ENCODE measurements at regions not wholly inside any gene's neighbourhood (a gene's known extent, or its start where the extent isn't known, plus 50 kb on each side); places are given as distances from the start of the nearest gene placed in this dataset.

DNA sequence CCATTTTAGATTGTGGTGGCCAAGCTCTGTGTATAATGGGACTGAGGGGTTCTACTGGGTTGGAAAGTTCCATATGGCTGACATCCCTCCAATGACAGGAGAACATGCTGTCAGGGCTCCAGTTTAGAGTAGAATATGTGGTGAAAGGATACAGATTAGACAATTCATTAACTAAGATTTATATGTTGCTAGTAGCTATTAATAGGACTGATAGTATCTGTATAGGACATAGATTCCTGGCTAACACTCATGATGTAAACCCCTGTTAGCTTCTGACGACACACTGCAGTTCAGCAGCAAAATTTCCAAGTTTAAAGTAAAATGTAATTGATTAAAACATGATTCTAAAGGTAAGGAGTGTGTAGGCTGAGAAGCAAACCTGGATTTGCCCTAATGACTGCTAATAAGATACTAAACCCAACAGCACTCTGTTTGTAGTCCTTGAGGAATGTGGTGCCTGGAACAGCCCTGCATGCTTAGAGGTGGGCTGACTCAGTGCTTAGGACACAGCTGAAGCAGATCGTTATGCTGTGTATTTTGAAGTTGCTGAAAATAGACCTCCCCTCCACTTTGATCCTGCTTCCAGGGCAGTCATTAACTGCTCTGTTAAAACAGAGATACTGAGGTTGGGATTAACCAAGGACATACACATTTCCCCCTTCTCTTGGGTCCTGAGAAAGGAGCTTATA is 1129.6 kb downstream of the SORCS3 start:
- Histone ChIP-seq H3K4me3 (ENCODE audit: low read length) (no peak overlapping the region), H3K27me3 (ENCODE audit: control insufficient read depth, low read length) (no peaks in the 10 kb centered on the region), H3K9me2 (replicated peaks; ENCODE audit: control insufficient read depth, low read length) (no peaks in the 10 kb centered on the region), H3K36me3 (ENCODE audit: control insufficient read depth, low read length) (no peaks in the 10 kb centered on the region), H3K79me2 (ENCODE audit: control insufficient read depth, low read length) (no peaks in the 10 kb centered on the region), H3F3A (ENCODE audit: control insufficient read depth, insufficient read depth) (no peaks in the 10 kb centered on the region), H4K20me1 (ENCODE audit: control insufficient read depth, insufficient read depth, low read depth, low read length) (no peaks in the 10 kb centered on the region), H3K4me1 (ENCODE audit: control insufficient read depth, low read length) (no peaks in the 10 kb centered on the region), H3K4me2 (ENCODE audit: low read length) (no peak overlapping the region), H3K9me3 (ENCODE audit: control insufficient read depth, insufficient read depth, low read length) (no peaks in the 10 kb centered on the region), H3K27ac (ENCODE audit: low read depth, low read length) (no peak overlapping the region)
- TF ChIP-seq, protein P1, sequence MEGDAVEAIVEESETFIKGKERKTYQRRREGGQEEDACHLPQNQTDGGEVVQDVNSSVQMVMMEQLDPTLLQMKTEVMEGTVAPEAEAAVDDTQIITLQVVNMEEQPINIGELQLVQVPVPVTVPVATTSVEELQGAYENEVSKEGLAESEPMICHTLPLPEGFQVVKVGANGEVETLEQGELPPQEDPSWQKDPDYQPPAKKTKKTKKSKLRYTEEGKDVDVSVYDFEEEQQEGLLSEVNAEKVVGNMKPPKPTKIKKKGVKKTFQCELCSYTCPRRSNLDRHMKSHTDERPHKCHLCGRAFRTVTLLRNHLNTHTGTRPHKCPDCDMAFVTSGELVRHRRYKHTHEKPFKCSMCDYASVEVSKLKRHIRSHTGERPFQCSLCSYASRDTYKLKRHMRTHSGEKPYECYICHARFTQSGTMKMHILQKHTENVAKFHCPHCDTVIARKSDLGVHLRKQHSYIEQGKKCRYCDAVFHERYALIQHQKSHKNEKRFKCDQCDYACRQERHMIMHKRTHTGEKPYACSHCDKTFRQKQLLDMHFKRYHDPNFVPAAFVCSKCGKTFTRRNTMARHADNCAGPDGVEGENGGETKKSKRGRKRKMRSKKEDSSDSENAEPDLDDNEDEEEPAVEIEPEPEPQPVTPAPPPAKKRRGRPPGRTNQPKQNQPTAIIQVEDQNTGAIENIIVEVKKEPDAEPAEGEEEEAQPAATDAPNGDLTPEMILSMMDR (IDR thresholded peaks at IDR 0.05; ENCODE audit: low read depth, low read length, poor library complexity, severe bottlenecking): no peak
- no peak for TF ChIP-seq EZH2phosphoT487 (IDR thresholded peaks at IDR 0.05; ENCODE audit: borderline replicate concordance, low read length)

DNA sequence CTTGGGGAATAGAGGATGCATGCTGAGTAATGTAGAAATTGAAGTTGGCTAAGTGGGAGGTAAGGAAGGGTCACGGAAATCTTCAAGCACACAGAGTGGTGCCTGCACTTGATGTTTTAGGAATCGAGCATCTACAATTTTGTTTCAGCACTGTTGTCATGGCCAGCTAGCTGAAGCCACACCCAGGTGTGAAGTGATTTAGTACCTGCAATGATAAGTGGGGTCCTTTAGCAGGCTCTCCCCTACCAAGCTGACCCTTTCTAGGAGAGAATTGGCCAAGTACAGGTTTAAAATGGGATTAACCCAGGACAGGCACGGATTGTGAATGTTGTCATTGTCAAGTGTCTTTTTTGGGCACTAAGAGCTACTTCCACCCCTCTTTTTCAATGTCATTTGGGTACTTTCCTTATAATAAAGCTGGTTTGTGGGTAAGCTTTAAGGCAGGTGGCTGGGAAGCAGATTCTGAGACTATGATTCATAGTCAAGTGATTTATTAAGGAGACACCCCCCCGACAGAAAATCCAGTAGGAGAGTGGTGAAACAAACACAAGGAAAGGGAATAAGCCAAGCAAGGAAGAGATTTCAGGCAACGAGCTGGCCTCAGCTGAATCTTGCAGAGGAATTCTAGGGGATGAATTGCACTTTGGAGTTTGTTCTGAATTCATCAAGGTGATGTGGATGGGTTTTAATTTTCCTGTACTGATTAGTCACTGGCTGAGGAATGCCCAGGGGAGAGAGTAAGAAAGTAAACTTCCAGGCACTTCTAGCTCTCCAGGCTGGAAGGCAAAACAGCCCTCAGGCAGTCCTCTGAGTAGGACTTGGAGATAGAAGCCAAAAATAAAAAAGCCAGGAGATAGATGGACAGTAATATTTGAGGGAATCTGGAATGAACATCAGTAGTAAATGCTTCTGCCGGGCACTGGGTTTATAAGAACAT is 1128.4 kb downstream of the SORCS3 start:
- H3K27ac ChIP-seq (ENCODE audit: low read depth, low read length): no peak overlapping the region
- H3K79me2 ChIP-seq (ENCODE audit: control insufficient read depth, low read length): no peaks in the 10 kb centered on the region
- H3K9me2 ChIP-seq (replicated peaks; ENCODE audit: control insufficient read depth, low read length): no peaks in the 10 kb centered on the region
- H3K4me1 ChIP-seq (ENCODE audit: control insufficient read depth, low read length): no peaks in the 10 kb centered on the region
- no peaks in the 10 kb centered on the region for H3K36me3 ChIP-seq (ENCODE audit: control insufficient read depth, low read length)
- TF ChIP-seq, protein P1 (IDR thresholded peaks at IDR 0.05; ENCODE audit: low read depth, low read length, poor library complexity, severe bottlenecking): no peak
- TF ChIP-seq EZH2phosphoT487 (IDR thresholded peaks at IDR 0.05; ENCODE audit: borderline replicate concordance, low read length): no peak
- H3K27me3 ChIP-seq (ENCODE audit: control insufficient read depth, low read length): no peaks in the 10 kb centered on the region
- no peaks in the 10 kb centered on the region for H4K20me1 ChIP-seq (ENCODE audit: control insufficient read depth, insufficient read depth, low read depth, low read length)
- H3K4me2 ChIP-seq (ENCODE audit: low read length): no peak overlapping the region
- H3K4me3 ChIP-seq (ENCODE audit: low read length): no peak overlapping the region
- H3K9me3 ChIP-seq (ENCODE audit: control insufficient read depth, insufficient read depth, low read length): no peaks in the 10 kb centered on the region
- H3F3A ChIP-seq (ENCODE audit: control insufficient read depth, insufficient read depth): no peaks in the 10 kb centered on the region

DNA sequence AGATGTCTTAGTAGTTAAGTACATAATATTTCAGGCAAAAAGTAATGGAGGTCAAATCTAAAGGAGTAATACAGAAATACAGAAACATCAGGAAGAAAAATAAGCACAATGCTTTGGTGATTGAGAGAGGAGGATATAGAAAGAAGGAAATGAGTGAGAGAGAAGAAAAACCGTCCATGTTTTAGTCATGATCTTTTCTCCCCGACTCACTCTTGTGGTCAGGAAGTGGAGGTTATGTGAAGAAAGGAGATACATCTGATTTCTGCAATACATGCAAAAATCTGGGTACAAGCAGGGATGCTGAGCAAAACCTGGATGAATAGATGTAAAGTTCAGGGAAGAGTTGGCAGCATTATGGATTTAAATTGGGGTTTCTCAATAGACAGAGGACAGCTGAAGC is 1122.5 kb downstream of the SORCS3 start:
- Histone ChIP-seq H3K4me2 (ENCODE audit: low read length) (no peak overlapping the region), H3K79me2 (ENCODE audit: control insufficient read depth, low read length) (no peaks in the 10 kb centered on the region), H3K36me3 (ENCODE audit: control insufficient read depth, low read length) (no peaks in the 10 kb centered on the region), H3K27ac (ENCODE audit: low read depth, low read length) (no peak overlapping the region), H3K4me3 (ENCODE audit: low read length) (no peak overlapping the region), H3K27me3 (ENCODE audit: control insufficient read depth, low read length) (no peaks in the 10 kb centered on the region), H3K4me1 (ENCODE audit: control insufficient read depth, low read length) (no peaks in the 10 kb centered on the region), H3K9me3 (ENCODE audit: control insufficient read depth, insufficient read depth, low read length) (no peaks in the 10 kb centered on the region), H3K9me2 (replicated peaks; ENCODE audit: control insufficient read depth, low read length) (no peaks in the 10 kb centered on the region), H4K20me1 (ENCODE audit: control insufficient read depth, insufficient read depth, low read depth, low read length) (no peaks in the 10 kb centered on the region), H3F3A (ENCODE audit: control insufficient read depth, insufficient read depth) (no peaks in the 10 kb centered on the region)
- TF ChIP-seq, protein P1 (IDR thresholded peaks at IDR 0.05; ENCODE audit: low read depth, low read length, poor library complexity, severe bottlenecking): no peak
- TF ChIP-seq EZH2phosphoT487 (IDR thresholded peaks at IDR 0.05; ENCODE audit: borderline replicate concordance, low read length): no peak
